GM21529 (cell line): ENCODE measurements at regions not wholly inside any gene's neighbourhood (a gene's known extent, or its start where the extent isn't known, plus 50 kb on each side); places are given as distances from the start of the nearest gene placed in this dataset.
"Not testable (repeated sequence)": the region's sequence is repeated elsewhere in the genome, so short reads cannot be mapped to it uniquely, and the experiment has no call there.

Experiments used
- ATAC-seq: cut with Tn5 transposase; IDR thresholded peaks from one replicate; pipeline ENCODE4 v1.9.1; 2021; ENCODE audit not compliant: unreplicated experiment

- ATAC-seq, result not testable (repeated sequence)
Measured at GRCh38 chr3:912717-913116, 180.1 kb upstream of the CNTN6 start.

GRCh38 chr3:923161-923910, 169.5 kb upstream of the CNTN6 start:
- no peak for ATAC-seq

GRCh38 chr3:930866-931265, 162.0 kb upstream of the CNTN6 start:
- no peak for ATAC-seq

- ATAC-seq, result no peak
Measured at GRCh38 chr3:933326-933725, 159.5 kb upstream of the CNTN6 start.

- ATAC-seq, result no peak
Measured at GRCh38 chr3:944786-945185, 148.0 kb upstream of the CNTN6 start.

DNA sequence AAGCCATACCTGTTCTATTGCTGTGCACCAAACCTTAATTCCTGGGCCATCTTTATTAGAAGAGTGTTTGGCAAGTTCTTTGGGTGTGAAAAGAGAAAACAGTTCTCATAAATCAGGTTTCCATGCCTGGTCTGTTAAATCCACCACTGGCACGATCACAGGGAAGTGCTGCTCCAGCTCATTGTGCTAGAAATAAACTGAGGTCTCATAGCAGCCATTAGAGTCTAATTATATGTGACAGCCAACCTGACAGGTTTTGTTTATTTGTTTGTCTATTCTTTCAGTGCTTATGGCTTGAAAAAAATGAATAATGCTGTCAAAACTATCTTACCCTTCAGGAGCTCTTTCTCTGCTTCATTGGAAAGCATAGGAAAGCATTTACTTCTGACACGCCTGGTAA, 147.1 kb upstream of the CNTN6 start:
- ATAC-seq, result no peak

DNA sequence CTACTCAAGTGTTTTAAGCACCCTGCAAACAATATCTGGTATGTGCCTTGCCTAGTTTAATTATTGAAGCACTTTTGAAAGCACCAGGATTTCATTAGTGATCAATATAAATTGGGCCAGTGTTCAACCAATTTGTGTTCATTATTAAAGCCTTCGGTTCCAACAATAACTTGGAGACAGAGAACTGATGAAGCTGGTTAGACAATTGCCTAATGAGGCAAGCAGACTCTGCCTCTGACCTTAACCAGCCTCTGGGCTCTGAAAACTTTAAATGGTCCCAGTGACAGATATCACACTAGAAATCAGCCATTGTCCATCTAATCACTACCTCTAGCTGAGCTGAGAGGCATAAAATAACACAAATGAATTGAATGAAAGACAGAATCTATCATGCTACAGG, 139.9 kb upstream of the CNTN6 start:
- ATAC-seq, result no peak

DNA sequence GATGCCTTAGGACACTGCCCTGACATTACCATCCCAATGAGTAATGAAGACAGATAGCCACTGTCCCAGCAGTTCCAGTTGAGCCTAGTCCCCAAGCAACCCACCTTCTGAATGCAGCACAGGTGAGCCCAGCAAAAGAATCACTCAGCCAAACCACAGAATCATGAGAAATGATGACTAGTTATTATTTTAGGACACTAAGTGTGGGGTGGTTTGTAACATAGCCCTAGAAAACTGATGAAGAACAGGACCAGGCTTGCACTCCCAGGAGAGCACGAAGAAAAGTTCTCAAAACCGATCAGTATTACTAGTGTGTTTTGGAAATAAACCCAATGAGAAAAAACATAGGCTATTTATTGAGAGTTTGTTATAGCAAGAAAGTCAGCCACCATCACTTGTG, 129.6 kb upstream of the CNTN6 start:
- no peak for ATAC-seq

DNA sequence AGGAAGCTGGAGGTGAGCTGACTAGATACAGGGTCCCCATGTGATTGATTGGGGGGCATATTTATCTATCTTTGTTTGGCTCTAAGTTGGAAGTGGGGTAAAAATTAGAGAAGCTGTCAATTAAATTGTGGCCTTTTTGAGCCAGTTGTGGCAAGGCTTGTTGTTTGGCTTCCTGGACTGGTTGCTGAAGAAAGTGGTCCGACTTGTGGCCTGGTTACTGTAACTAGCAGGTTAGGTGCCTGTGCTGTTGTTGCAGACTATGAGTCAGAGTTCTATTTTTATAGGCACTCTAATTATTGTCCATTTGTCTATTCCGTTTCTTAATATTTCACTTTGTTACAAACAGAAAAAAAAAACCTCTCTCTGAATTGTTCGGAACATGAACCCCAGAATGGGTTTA, 129.1 kb upstream of the CNTN6 start:
- ATAC-seq, result no peak

DNA sequence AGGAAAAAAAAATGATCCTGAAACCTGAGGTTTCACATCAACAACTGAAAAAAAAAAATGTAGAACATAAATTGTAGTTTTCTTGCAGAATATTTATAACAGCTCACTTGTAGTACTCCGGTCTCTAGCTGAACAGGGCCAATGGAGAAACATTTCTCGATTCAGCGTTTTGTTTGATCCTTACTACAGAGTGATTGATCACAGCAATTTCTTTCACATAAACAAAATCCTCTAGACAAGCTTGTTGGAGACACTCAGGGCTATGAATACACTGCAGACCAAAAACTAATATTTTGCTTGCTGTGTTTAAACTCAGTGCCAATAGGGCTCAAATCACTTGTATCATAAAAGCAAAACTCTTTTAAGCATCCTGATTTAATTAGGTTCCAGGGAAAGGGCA, 127.0 kb upstream of the CNTN6 start:
- ATAC-seq, result no peak

GRCh38 chr3:966341-966740, 126.5 kb upstream of the CNTN6 start:
- no peak for ATAC-seq

DNA sequence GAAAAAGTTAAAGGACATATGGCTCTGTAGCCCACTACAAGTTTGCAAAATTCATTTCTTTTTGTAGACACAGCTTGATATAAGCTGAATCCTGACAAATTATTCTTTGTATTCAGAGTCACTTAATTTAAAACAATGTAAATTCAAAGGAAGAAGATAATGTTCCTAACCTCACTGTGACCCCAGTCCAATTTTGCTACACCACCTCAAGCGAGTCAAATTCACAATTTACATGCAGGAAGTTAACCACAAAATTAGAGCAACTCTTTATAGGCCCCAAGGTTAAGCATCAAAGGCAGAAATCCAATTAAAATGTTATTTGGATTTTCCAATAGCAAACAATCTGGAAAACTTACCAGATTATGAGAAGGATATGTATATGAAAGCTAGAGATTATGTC, 119.5 kb upstream of the CNTN6 start:
- no peak for ATAC-seq

DNA sequence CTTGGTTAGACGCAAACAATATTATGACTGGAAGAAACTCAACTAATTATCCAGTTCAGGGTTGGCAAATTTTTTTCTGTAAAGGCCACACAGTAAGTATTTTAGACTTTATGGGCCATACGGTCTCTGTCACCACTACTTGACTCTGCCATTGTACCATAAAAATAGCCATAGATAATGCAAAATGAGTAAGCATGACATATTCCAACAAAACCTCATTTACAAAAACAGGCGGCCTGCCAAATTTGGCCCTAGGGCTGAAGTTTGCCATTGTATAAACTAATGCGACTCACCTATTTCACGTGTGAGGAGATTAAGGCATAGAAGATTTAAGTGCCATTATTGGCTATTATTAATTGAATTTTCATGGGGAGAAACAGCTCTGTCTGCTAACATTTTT, 116.8 kb upstream of the CNTN6 start:
- ATAC-seq, result no peak

DNA sequence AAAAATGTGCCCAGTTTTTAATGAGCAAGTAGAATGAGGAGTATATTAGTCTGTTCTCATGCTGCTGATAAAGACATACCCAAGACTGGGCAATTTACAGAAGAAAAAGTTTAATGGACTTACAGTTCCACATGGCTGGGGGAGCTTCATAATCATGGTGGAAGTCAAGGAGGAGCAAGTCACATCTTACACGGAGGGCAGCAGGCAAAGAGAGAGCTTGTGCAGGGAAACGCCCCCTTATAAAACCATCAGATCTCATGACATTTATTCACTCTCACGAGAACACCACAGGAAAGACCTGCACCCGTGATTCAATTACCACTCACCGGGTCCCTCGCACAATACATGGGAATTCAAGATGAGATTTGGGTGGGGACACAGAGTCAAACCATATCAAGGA, 111.7 kb upstream of the CNTN6 start:
- ATAC-seq, result no peak

- ATAC-seq, result no peak
Measured at GRCh38 chr3:988785-989184, 104.0 kb upstream of the CNTN6 start.

- ATAC-seq, result no peak
Measured at GRCh38 chr3:992871-993270, 100.0 kb upstream of the CNTN6 start.

DNA sequence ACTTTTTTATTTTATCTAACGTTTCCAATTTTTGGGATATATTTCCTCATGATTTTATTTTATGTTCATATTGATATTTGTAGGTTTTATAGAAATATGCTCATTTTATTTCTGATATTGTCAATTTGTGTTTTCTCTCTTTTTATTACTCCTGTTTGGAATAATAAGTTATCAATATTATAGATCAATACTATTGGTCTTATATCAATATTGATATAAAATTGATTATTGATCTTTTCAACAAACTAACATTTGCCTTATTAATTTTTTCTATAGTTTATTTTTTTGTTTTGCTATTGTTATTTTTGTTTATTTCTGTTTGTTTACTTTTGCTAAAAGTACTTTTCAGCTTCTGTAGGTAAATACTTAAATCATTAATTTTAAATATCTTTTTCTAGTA, 90.8 kb upstream of the CNTN6 start:
- no peak for ATAC-seq

- ATAC-seq, result no peak
Measured at GRCh38 chr3:1007866-1008265, 85.0 kb upstream of the CNTN6 start.

DNA sequence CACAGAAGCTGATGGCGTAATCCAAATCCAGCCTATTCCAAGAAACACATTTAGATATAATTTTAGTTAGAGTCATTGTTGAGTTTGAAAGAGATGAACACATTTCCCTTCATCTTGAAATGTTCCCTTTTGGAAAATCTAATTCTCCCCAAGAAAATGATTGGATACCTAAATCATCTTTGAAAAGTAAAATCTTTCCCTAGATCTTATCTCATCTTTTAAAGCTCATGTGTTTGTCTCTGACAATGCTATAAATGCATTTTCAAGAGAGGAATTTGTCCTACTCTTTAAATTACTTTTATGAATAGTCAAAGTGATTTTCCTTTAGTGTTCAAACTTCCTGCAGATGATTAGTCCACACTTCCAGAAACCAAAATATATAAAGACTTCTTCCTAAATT, 82.6 kb upstream of the CNTN6 start:
- ATAC-seq, result no peak

DNA sequence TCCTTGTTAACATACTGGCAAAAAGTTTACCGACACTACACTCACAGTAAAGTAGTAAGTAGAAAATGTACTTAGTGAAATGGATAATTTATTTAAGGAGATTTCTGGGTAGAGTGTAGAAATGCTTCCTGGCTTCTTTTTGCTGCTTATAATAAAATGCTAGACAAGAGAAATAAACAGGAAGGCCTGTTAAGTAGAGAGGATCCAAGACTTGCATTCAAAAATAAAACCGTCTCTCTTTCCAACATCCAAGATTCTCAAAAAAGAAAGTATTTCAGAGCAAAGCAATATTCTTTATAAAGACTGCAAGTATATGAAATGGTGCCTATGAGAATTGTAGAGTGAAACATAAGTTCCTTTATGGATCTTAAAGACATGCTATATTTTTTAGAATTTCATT, 77.0 kb upstream of the CNTN6 start:
- no peak for ATAC-seq

DNA sequence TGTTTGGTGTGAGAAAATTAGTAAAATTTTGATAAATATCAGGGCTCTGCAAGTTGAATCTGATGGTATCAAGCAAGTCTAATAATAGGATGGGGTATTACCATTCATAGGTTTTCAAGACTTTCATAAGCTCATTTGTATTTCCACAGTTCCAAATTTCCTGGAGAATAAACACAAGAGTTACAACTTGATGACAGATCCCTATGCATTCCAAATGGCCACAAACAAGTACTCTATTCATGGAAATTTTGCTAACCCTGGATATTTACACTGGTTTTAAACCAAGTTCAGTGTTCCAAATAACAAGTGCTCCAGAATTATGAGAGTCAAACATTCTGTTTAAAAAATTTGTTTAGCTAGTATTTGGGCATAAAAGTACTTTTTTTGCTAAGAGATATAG, 75.0 kb upstream of the CNTN6 start:
- no peak for ATAC-seq

GRCh38 chr3:1019157-1019556, 73.7 kb upstream of the CNTN6 start:
- ATAC-seq, result no peak

DNA sequence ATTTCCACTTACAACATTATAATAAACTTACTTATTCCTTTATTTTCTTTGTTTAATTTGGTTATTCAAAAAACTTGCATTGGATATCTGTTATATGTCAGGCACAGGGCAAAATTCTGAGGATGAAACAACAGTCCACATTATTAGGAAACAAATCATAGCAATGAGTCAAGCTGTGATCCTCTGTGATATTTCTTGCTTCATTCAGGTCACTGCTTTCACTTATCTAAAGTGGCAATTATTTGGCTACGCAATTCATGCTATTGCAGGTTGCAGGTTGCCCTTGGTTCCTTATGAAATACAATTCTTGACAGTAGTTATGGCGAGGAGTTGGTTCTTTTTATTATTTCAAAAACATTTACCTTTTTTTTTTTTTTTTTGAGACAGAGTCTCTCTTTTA, 66.4 kb upstream of the CNTN6 start:
- ATAC-seq, result no peak
